Superior temporal gyrus (tissue), 1 donor: ENCODE measurements at regions not wholly inside any gene's neighbourhood (a gene's known extent, or its start where the extent isn't known, plus 50 kb on each side); places are given as distances from the start of the nearest gene placed in this dataset.

Experiments used
- DNase-seq: peaks from one replicate; pipeline ENCODE4 v3.0.0-alpha.2; 2016; ENCODE audit errors: extremely low spot score

GRCh38 chr6:82738773-82739172 lies 326.9 kb downstream of the UBE3D start:
- DNase-seq = no peak

- no peak for DNase-seq
Measured at GRCh38 chr6:82739303-82739702, 326.3 kb downstream of the UBE3D start.

- no peak for DNase-seq
Measured at GRCh38 chr6:82740072-82740471, 325.6 kb downstream of the UBE3D start.

- DNase-seq = no peak
Measured at GRCh38 chr6:82741325-82741995, 324.2 kb downstream of the UBE3D start.

- no peak for DNase-seq
Measured at GRCh38 chr6:82741996-82742385, 323.6 kb downstream of the UBE3D start.

- DNase-seq = no peak
Measured at GRCh38 chr6:82744286-82745015, 321.2 kb downstream of the UBE3D start.

GRCh38 chr6:82750556-82750955 lies 315.1 kb downstream of the UBE3D start:
- no peak for DNase-seq

GRCh38 chr6:82751718-82752117 lies 313.9 kb downstream of the UBE3D start:
- no peak for DNase-seq

- DNase-seq = no peak
Measured at GRCh38 chr6:82761674-82762345, 303.8 kb downstream of the UBE3D start.

GRCh38 chr6:82766476-82766875 lies 299.2 kb downstream of the UBE3D start:
- no peak for DNase-seq

GRCh38 chr6:82767037-82767436 lies 298.6 kb downstream of the UBE3D start:
- no peak for DNase-seq

GRCh38 chr6:82767447-82767846 lies 298.2 kb downstream of the UBE3D start:
- no peak for DNase-seq

GRCh38 chr6:82772851-82773717 lies 292.6 kb downstream of the UBE3D start:
- no peak for DNase-seq

GRCh38 chr6:82775361-82775760 lies 290.3 kb downstream of the UBE3D start:
- no peak for DNase-seq

- DNase-seq = no peak
Measured at GRCh38 chr6:82775981-82776380, 289.7 kb downstream of the UBE3D start.

GRCh38 chr6:82779041-82779440 lies 286.6 kb downstream of the UBE3D start:
- DNase-seq = no peak

GRCh38 chr6:82780334-82780733 lies 285.3 kb downstream of the UBE3D start:
- no peak for DNase-seq

GRCh38 chr6:82781620-82782204 lies 283.9 kb downstream of the UBE3D start:
- no peak for DNase-seq

GRCh38 chr6:82783587-82784236 lies 281.9 kb downstream of the UBE3D start:
- DNase-seq = no peak

- DNase-seq = no peak
Measured at GRCh38 chr6:82785206-82785605, 280.4 kb downstream of the UBE3D start.

- no peak for DNase-seq
Measured at GRCh38 chr6:82786248-82786647, 279.4 kb downstream of the UBE3D start.
